NT2/D1 (cell line): ENCODE measurements at regions not wholly inside any gene's neighbourhood (a gene's known extent, or its start where the extent isn't known, plus 50 kb on each side); places are given as distances from the start of the nearest gene placed in this dataset.

Experiments used
- YY1 ChIP-seq: IDR thresholded peaks from 2 replicates; pipeline ENCODE4 v1.6.1; 2011; ENCODE audit not compliant: insufficient read length, insufficient read depth
- ZNF274 ChIP-seq: IDR thresholded peaks from 2 replicates; pipeline ENCODE4 v1.6.1; 2011; ENCODE audit warnings: mild to moderate bottlenecking, low read depth, low read length

- TF ChIP-seq YY1 (no peak), ZNF274 (no peak)
Measured at GRCh38 chrX:78548012-78548411, 111.1 kb downstream of the RTL3 start.
